ENCODE measurements at regions not wholly inside any gene's neighbourhood (a gene's known extent, or its start where the extent isn't known, plus 50 kb on each side); places are given as distances from the start of the nearest gene placed in this dataset.

- no peak for DNase-seq (ENCODE audit: low read depth in 1 of 2, low spot score in 1 of 2)
Observed at GRCh38 chr3:8191406-8191805, 310.2 kb upstream of the LMCD1 start.

GRCh38 chr3:8197384-8197783, 304.2 kb upstream of the LMCD1 start:
- no peak for DNase-seq (ENCODE audit: low read depth in 1 of 2, low spot score in 1 of 2)

- DNase-seq (ENCODE audit: low read depth in 1 of 2, low spot score in 1 of 2): no peak
Observed at GRCh38 chr3:8198605-8199004, 303.0 kb upstream of the LMCD1 start.

- no peak for DNase-seq (ENCODE audit: low read depth in 1 of 2, low spot score in 1 of 2)
Observed at GRCh38 chr3:8200996-8201395, 300.6 kb upstream of the LMCD1 start.

- no peak for DNase-seq (ENCODE audit: low read depth in 1 of 2, low spot score in 1 of 2)
Observed at GRCh38 chr3:8201886-8202285, 299.7 kb upstream of the LMCD1 start.

GRCh38 chr3:8204331-8204730, 297.3 kb upstream of the LMCD1 start:
- DNase-seq (ENCODE audit: low read depth in 1 of 2, low spot score in 1 of 2): no peak

- DNase-seq (ENCODE audit: low read depth in 1 of 2, low spot score in 1 of 2): no peak
Observed at GRCh38 chr3:8204853-8205650, 296.6 kb upstream of the LMCD1 start.

GRCh38 chr3:8205881-8206280, 295.7 kb upstream of the LMCD1 start:
- no peak for DNase-seq (ENCODE audit: low read depth in 1 of 2, low spot score in 1 of 2)

GRCh38 chr3:8206971-8207617, 294.5 kb upstream of the LMCD1 start:
- no peak for DNase-seq (ENCODE audit: low read depth in 1 of 2, low spot score in 1 of 2)

- no peak for DNase-seq (ENCODE audit: low read depth in 1 of 2, low spot score in 1 of 2)
Observed at GRCh38 chr3:8210882-8211341, 290.7 kb upstream of the LMCD1 start.

GRCh38 chr3:8212794-8213193, 288.8 kb upstream of the LMCD1 start:
- DNase-seq (ENCODE audit: low read depth in 1 of 2, low spot score in 1 of 2): no peak

GRCh38 chr3:8213286-8213685, 288.3 kb upstream of the LMCD1 start:
- DNase-seq (ENCODE audit: low read depth in 1 of 2, low spot score in 1 of 2): no peak

- no peak for DNase-seq (ENCODE audit: low read depth in 1 of 2, low spot score in 1 of 2)
Observed at GRCh38 chr3:8215821-8216220, 285.8 kb upstream of the LMCD1 start.

GRCh38 chr3:8218353-8218940, 283.2 kb upstream of the LMCD1 start:
- no peak for DNase-seq (ENCODE audit: low read depth in 1 of 2, low spot score in 1 of 2)

GRCh38 chr3:8220291-8220690, 281.3 kb upstream of the LMCD1 start:
- no peak for DNase-seq (ENCODE audit: low read depth in 1 of 2, low spot score in 1 of 2)

- no peak for DNase-seq (ENCODE audit: low read depth in 1 of 2, low spot score in 1 of 2)
Observed at GRCh38 chr3:8223766-8224165, 277.9 kb upstream of the LMCD1 start.

GRCh38 chr3:8224941-8225340, 276.7 kb upstream of the LMCD1 start:
- DNase-seq (ENCODE audit: low read depth in 1 of 2, low spot score in 1 of 2): no peak

- no peak for DNase-seq (ENCODE audit: low read depth in 1 of 2, low spot score in 1 of 2)
Observed at GRCh38 chr3:8233938-8234337, 267.7 kb upstream of the LMCD1 start.

GRCh38 chr3:8236264-8236663, 265.4 kb upstream of the LMCD1 start:
- DNase-seq (ENCODE audit: low read depth in 1 of 2, low spot score in 1 of 2): no peak

- DNase-seq (ENCODE audit: low read depth in 1 of 2, low spot score in 1 of 2): no peak
Observed at GRCh38 chr3:8237893-8238292, 263.7 kb upstream of the LMCD1 start.

- DNase-seq (ENCODE audit: low read depth in 1 of 2, low spot score in 1 of 2): no peak
Observed at GRCh38 chr3:8238432-8238831, 263.2 kb upstream of the LMCD1 start.

- DNase-seq (ENCODE audit: low read depth in 1 of 2, low spot score in 1 of 2): no peak
Observed at GRCh38 chr3:8239095-8239494, 262.5 kb upstream of the LMCD1 start.
